ENCODE measurements at regions not wholly inside any gene's neighbourhood (a gene's known extent, or its start where the extent isn't known, plus 50 kb on each side); places are given as distances from the start of the nearest gene placed in this dataset.

DNA sequence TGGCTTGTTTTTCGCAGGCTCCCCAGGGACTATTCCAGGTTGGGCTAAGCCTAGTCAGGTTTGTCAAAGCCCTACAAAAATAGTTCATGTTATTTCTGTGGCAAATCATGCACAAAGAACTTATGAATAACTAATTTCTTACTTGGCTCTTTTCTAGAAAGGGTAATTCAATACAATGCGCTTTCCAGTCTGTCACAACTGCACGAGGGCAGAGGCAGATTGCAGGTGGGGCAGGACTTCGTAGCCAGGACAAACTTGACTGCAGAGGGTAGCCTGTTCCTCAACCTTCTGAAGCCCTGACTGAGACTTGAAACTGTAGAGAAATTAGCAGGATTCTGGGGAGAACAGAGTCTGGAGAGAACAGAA lies 253.5 kb downstream of the QKI start:
- H3K4me3 Mint-ChIP-seq = peak overlapping the region; percentile 30
- H3K27ac Mint-ChIP-seq = peak overlapping the region; percentile 78
- H3K4me1 Mint-ChIP-seq (ENCODE audit: low read depth) = peaks cover 22% of the 10 kb centered on the region
- peaks cover 5% of the 10 kb centered on the region for H3K27me3 Mint-ChIP-seq
- intact Hi-C loops (cut with micrococcal nuclease) = loop anchor here (5.0 kb wide), 2 partner anchors 44 to 89 kb away; no protein-coding TSS in a partner anchor
- H3K36me3 Mint-ChIP-seq (ENCODE audit: low read depth) = no peaks in the 10 kb centered on the region
- H3K9me3 Mint-ChIP-seq = no peaks in the 10 kb centered on the region

DNA sequence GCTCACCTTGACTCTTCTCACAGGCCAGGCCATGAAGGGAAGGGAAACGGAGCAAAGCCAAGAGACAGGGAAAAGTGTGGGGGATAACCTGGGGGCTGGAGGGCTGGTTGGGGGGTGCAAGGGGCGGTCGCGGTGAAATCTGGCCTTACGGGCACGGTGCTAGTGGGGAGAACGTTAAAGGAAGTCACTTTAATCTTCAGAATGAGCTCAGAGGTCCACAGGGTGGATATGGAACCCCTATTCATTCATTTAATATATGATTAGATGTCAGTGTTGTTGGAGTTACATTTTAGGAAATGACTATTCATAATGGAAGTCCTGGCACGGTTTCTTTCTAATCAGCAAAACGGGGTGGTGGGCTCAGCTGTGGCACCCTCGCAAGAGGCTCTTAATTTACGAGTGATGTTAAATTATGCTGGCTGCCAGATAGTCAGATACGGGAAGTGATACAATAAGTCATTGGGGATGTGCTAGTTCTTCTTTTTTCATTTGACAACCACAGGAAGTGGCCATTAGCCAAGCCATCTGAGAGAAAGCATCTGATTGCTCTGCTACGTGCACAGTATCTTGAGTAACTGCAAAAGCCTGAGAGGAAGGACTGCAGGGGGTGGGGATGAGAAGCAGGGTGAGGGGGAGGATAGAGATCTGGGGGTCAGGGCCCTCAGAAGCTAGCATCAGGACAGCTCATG lies 253.0 kb downstream of the QKI start:
- no peaks in the 10 kb centered on the region for H3K9me3 Mint-ChIP-seq
- H3K27ac Mint-ChIP-seq = peak overlapping the region; percentile 78
- intact Hi-C loops (cut with micrococcal nuclease) = loop anchor here (5.0 kb wide), 2 partner anchors 45 to 90 kb away; no protein-coding TSS in a partner anchor
- H3K4me3 Mint-ChIP-seq = peak overlapping the region; percentile 13
- H3K27me3 Mint-ChIP-seq = peaks cover 1% of the 10 kb centered on the region
- peaks cover 26% of the 10 kb centered on the region for H3K4me1 Mint-ChIP-seq (ENCODE audit: low read depth)
- H3K36me3 Mint-ChIP-seq (ENCODE audit: low read depth) = no peaks in the 10 kb centered on the region

DNA sequence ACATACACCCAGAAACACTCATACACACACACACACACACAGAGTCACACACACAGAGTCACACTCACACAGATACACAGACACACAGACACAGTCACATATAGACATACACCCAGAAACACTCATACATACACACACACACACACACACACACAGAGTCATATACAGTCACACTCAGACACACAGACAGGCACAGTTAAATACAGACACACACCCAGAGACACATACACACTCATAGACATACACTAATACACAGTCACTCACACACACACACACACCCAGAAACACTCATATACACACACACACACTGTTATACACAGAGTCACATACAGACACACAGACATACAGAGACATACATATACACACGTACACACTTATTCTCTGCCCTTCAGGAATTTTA lies 250.9 kb downstream of the QKI start:
- H3K9me3 Mint-ChIP-seq = no peaks in the 10 kb centered on the region

DNA sequence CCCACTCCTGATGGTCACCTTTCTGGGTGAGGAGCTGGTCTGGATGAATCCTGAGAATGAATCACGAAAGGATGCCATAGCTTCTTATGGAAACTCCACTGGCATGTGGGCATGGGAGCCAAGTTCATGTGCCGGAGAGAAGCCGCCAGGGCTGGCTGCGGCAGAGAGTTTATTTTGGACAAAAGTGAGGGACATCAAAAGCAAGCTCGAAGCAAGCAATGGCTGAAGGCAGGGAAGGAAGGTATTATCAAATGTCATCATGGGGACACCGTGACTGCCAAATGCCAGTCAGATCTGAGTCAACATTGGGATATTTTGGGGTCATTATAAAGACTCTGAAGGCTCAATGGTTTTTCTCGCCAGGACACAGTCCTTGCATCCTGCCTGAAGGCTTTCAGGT lies 249.1 kb downstream of the QKI start:
- intact Hi-C loops (cut with micrococcal nuclease) = no loop called here
- Mint-ChIP-seq H3K27me3 (peaks cover 3% of the 10 kb centered on the region), H3K4me1 (ENCODE audit: low read depth) (peaks cover 65% of the 10 kb centered on the region), H3K4me3 (no peak overlapping the region), H3K27ac (peak overlapping the region; percentile 13), H3K36me3 (ENCODE audit: low read depth) (no peaks in the 10 kb centered on the region), H3K9me3 (no peaks in the 10 kb centered on the region)

More for the DNA sequence above, 250.9 kb downstream of the QKI start:
- Mint-ChIP-seq H3K27me3 (no peaks in the 10 kb centered on the region), H3K27ac (no peak overlapping the region), H3K4me3 (no peak overlapping the region), H3K36me3 (ENCODE audit: low read depth) (no peaks in the 10 kb centered on the region), H3K4me1 (ENCODE audit: low read depth) (peaks cover 46% of the 10 kb centered on the region)
- intact Hi-C loops (cut with micrococcal nuclease) = loop anchor here (5.0 kb wide), 2 partner anchors 47 to 92 kb away; no protein-coding TSS in a partner anchor

DNA sequence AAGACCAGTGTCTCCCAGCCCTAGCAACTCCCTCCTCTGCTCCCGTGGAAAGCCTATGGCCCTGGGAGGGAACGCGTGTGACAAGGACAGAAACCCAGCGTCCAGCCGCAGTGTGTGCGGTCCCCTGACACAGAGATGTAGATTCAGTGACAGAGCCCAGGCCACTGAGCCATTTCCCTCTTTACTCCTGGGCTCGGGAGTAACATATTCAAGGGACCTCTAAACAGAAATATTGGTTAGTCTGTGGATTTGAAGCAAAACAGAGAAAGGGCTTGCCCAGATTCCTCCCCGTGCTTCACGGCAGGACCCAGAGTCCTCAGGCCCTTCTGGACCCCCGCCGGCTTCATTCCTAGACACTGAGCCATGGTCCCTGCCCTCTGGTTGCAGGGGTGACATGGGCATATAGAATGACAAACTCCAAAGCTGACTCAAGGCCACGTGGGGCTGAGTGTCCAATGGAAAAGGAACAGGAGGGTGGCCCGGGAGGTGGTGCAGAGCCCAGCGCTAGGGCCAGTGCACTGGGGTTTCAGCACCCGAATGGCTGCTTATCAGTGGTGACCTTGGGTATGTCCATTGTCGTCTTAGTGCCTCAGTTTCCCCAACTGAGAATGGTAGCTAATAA lies 248.2 kb downstream of the QKI start:
- Mint-ChIP-seq H3K9me3 (no peaks in the 10 kb centered on the region), H3K27me3 (peaks cover 6% of the 10 kb centered on the region), H3K27ac (no peak overlapping the region), H3K4me3 (no peak overlapping the region), H3K4me1 (ENCODE audit: low read depth) (peaks cover 63% of the 10 kb centered on the region), H3K36me3 (ENCODE audit: low read depth) (no peaks in the 10 kb centered on the region)
- intact Hi-C loops (cut with micrococcal nuclease) = no loop called here

DNA sequence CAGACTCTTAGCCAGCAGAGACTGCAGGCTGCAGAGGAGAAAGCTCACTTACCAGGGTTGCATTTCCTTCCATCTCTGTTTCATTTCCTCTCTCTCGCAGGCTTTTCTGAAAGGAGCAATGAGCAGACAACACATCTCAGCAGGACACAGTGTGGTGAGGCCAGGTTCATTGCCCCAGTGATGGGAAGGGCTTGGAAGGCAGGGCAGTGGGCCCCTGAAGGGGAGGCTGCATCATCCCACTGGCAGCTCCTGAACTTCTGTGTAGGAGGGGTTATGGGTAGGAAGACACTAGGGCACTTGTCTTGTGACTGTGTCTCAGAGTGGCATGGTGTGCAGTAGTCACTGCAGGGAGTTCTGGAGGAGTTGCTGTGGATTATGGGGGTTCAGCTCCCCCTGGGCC lies 246.8 kb downstream of the QKI start:
- peaks cover 12% of the 10 kb centered on the region for H3K27me3 Mint-ChIP-seq
- no peak overlapping the region for H3K4me3 Mint-ChIP-seq
- H3K36me3 Mint-ChIP-seq (ENCODE audit: low read depth) = no peaks in the 10 kb centered on the region
- H3K27ac Mint-ChIP-seq = peak overlapping the region; percentile 60
- intact Hi-C loops (cut with micrococcal nuclease) = no loop called here
- peaks cover 8% of the 10 kb centered on the region for H3K9me3 Mint-ChIP-seq
- H3K4me1 Mint-ChIP-seq (ENCODE audit: low read depth) = peaks cover 49% of the 10 kb centered on the region

DNA sequence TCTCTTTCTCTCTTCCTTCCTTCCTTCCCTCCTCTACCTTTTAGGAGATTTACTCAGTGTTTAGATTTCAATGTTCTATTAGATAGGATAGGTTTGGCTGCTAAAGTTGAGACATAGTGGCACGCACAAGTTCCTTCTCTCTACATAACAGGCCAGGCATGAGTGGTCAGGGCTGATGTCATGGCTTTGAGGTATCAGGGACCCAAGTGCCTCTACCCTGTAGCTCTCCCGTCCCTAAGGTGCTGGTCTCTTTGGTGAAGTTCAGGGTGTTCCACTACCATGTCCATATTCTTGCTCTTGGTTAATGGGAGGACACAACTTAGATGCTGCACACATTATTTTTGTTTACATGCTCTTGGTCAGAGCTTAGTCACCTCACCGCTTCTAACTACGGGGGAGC lies 245.3 kb downstream of the QKI start:
- H3K36me3 Mint-ChIP-seq (ENCODE audit: low read depth) = no peaks in the 10 kb centered on the region
- H3K27me3 Mint-ChIP-seq = peaks cover 16% of the 10 kb centered on the region
- H3K27ac Mint-ChIP-seq = peak overlapping the region; percentile 33
- H3K4me1 Mint-ChIP-seq (ENCODE audit: low read depth) = peaks cover 49% of the 10 kb centered on the region
- H3K4me3 Mint-ChIP-seq = no peak overlapping the region
- H3K9me3 Mint-ChIP-seq = peaks cover 8% of the 10 kb centered on the region
- intact Hi-C loops (cut with micrococcal nuclease) = no loop called here

DNA sequence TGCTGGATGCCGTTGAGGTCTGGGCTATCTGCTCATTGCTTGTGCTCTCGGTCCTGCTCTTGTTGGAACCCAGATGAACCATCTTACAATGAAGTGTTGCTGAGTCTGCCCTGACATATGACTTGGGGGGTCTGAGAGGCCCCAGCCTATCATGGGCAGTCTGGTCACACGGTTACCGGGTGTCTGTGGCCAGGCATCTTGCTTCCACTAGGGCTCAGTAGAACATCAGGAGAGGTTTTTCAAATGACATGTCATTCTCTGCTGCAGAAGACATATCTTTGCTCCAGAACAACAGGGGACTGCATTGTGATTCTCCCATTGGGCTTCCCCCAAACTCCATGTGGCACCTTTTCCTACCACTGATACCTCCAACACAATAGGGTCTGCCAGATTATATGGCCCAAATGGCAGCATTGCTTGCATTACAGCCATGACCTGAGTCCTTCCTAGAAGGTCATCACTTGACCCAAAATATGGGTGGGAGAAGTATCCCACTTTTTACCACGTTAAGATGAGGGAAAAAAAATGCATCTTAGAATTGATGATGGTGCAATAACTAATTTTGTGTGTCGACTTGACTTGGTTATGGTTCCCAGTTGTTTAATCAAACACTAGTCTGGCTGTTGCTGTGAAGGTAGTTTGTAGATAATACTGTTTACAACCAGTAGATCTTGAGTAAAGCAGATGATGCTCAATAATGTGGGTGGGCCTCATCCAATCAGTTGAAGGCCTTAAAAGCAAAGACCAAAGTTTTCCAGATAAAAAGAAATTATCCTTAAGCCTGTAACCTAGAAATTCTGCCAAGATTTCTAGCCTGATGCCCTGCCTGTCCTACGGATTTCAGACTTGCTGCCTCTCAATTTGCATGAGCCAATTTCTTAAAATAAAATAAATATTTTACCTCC lies 241.0 kb downstream of the QKI start:
- no peak overlapping the region for H3K4me3 Mint-ChIP-seq
- H3K36me3 Mint-ChIP-seq (ENCODE audit: low read depth) = no peaks in the 10 kb centered on the region
- intact Hi-C loops (cut with micrococcal nuclease) = loop anchor here (1.0 kb wide), 1 partner anchor 301 kb away; no protein-coding TSS in a partner anchor
- H3K4me1 Mint-ChIP-seq (ENCODE audit: low read depth) = peaks cover 46% of the 10 kb centered on the region
- H3K27ac Mint-ChIP-seq = no peak overlapping the region
- H3K9me3 Mint-ChIP-seq = peaks cover 8% of the 10 kb centered on the region
- H3K27me3 Mint-ChIP-seq = peaks cover 24% of the 10 kb centered on the region

DNA sequence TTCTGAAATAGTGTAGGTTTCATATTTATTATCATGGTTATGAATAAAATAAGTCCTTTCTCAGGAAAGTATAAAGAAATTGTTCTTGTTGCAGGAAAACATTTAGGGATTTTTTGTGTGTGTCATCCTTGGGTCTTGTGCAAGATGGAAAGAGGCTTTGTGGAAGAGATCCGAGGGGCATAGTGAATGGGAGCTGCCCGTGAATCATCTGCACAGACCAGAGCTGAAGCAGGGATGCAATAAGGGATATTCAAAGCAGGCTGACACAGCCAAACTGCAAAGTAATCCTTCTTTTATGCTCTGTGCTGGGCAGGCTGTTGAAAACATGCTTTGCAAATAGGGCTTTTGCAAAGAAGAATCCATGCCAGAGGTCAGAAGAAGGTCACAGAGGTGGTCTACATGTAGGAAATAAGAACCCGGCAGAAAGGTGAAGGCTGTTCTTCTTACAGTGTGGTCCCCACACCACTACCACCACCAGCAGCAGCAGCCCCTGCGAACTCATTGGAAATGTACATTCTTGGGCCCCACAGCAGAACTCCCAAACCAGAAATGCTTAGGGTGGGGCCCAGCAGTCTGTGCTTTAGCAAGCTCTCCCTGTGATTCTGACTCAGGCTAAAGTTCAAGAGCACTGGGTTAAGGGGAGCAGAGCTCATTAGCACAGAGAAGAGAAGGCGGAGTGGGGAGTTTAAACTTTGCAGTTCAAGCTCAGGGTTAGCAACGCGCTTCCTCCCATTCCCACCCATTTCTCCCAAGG lies 237.6 kb downstream of the QKI start:
- Mint-ChIP-seq H3K4me3 (no peak overlapping the region), H3K4me1 (ENCODE audit: low read depth) (peaks cover 22% of the 10 kb centered on the region), H3K9me3 (peaks cover 3% of the 10 kb centered on the region), H3K36me3 (ENCODE audit: low read depth) (no peaks in the 10 kb centered on the region), H3K27ac (peak overlapping the region; percentile 30), H3K27me3 (peaks cover 40% of the 10 kb centered on the region)
- intact Hi-C loops (cut with micrococcal nuclease) = no loop called here

DNA sequence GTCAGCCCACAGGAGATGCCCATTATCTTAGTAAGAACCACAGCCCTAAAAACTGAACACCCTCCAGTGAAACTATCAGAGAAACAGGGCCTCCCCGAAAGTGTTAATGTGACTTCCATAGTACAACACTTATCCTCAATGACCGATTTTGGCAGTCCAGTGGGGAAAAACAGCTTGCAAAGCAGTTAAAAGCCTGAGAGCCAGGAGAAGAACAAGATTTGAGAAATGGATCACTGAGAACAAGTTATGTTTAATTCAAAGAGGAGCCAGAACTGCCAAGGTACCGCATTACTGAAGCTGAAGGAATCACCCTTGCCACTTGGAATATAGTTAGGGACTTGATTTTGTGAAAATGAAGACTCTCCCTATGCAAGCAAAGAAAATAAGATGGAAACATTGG lies 236.9 kb downstream of the QKI start:
- H3K9me3 Mint-ChIP-seq = no peaks in the 10 kb centered on the region
- no peaks in the 10 kb centered on the region for H3K36me3 Mint-ChIP-seq (ENCODE audit: low read depth)
- no peak overlapping the region for H3K27ac Mint-ChIP-seq
- H3K4me3 Mint-ChIP-seq = no peak overlapping the region
- intact Hi-C loops (cut with micrococcal nuclease) = no loop called here
- peaks cover 45% of the 10 kb centered on the region for H3K27me3 Mint-ChIP-seq
- H3K4me1 Mint-ChIP-seq (ENCODE audit: low read depth) = peaks cover 22% of the 10 kb centered on the region

DNA sequence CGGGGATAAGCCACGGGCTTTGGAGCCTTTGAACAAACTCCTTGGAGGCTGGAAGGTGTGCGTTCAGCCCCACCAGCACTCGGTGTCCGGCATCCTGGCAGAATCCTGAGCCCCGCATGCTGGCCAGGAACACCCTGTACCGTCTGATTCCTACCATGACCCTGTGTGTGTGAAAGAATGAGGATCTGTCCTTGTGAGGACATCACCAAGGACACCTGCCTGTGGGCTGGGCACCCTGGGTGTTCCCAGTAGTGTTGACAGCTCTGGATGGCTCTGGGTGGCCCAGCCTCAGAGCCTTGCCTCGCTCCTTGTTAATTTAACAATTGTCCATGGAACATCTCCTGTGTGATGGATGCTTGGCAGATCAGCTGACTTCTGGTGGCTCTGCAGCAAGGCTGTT lies 234.3 kb downstream of the QKI start:
- Mint-ChIP-seq H3K36me3 (ENCODE audit: low read depth) (no peaks in the 10 kb centered on the region), H3K4me1 (ENCODE audit: low read depth) (peaks cover 21% of the 10 kb centered on the region), H3K9me3 (no peaks in the 10 kb centered on the region), H3K27me3 (peaks cover 48% of the 10 kb centered on the region), H3K4me3 (no peak overlapping the region), H3K27ac (no peak overlapping the region)
- intact Hi-C loops (cut with micrococcal nuclease) = no loop called here

DNA sequence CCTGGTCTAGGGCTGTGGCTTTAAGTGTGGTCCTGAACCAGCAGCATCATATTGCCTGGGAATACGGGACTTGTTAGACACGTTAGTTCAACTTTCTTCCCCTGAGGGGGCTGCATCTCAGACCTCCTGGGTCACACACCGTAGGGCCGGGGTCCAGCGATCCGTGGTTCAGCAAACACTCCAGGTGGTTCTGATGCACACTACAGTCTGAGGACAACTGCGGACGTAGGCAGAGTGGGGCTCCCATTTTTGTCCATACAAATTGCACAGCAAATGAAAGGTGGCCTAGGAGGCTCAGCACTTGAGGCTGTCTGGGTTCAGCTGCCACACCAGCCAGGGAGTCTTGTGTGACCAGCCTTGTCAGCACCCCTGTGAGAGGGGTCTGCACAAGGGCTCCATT lies 233.1 kb downstream of the QKI start:
- H3K36me3 Mint-ChIP-seq (ENCODE audit: low read depth) = no peaks in the 10 kb centered on the region
- H3K4me3 Mint-ChIP-seq = no peak overlapping the region
- H3K4me1 Mint-ChIP-seq (ENCODE audit: low read depth) = peaks cover 11% of the 10 kb centered on the region
- intact Hi-C loops (cut with micrococcal nuclease) = no loop called here
- H3K27me3 Mint-ChIP-seq = peaks cover 50% of the 10 kb centered on the region
- no peaks in the 10 kb centered on the region for H3K9me3 Mint-ChIP-seq
- no peak overlapping the region for H3K27ac Mint-ChIP-seq

DNA sequence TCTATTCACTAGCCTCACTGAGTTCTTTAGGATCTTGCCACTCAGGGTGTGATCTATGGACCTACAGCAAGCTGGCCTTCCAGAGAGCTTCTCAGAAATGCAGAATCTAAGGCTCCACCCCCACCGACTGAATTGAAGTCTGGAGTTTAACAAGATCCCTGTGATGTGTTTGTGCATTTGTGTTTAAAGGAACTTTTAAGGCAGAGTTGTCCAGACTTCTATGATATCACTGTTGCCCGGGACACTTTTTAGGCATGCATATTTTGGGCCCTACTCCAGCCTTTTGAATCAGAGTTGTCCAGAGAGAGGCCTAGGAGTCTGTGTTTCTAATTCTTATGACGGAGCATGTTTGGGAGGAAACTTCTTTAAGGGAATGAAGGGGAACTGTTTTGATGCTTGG lies 232.3 kb downstream of the QKI start:
- H3K9me3 Mint-ChIP-seq = no peaks in the 10 kb centered on the region
- H3K27ac Mint-ChIP-seq = no peak overlapping the region
- intact Hi-C loops (cut with micrococcal nuclease) = no loop called here
- H3K4me1 Mint-ChIP-seq (ENCODE audit: low read depth) = peaks cover 3% of the 10 kb centered on the region
- no peaks in the 10 kb centered on the region for H3K36me3 Mint-ChIP-seq (ENCODE audit: low read depth)
- no peak overlapping the region for H3K4me3 Mint-ChIP-seq
- H3K27me3 Mint-ChIP-seq = peaks cover 51% of the 10 kb centered on the region
